ENCODE measurements at regions not wholly inside any gene's neighbourhood (a gene's known extent, or its start where the extent isn't known, plus 50 kb on each side); places are given as distances from the start of the nearest gene placed in this dataset.

- Histone ChIP-seq H4K20me1 (ENCODE audit: insufficient read depth, poor library complexity, severe bottlenecking) (no peaks in the 10 kb centered on the region), H3K36me3 (replicated peaks; ENCODE audit: insufficient read depth, low read depth) (no peaks in the 10 kb centered on the region), H3K4me2 (no peak overlapping the region), H3K9me3 (ENCODE audit: low read depth) (no peaks in the 10 kb centered on the region), H3K4me1 (ENCODE audit: insufficient read depth) (peaks cover 6% of the 10 kb centered on the region), H2AFZ (no peak overlapping the region), H3K9me2 (replicated peaks; ENCODE audit: insufficient read depth) (no peaks in the 10 kb centered on the region), H3K27me3 (no peaks in the 10 kb centered on the region), H3K4me3 (no peak overlapping the region), H3K79me2 (no peaks in the 10 kb centered on the region), H3K27ac (no peak overlapping the region)
- 96% methylated on average over 1 of the region's 1 CpG for WGBS (ENCODE audit: low lambda C conversion rate, missing lambda C conversion rate)
- TF ChIP-seq EZH2phosphoT487 (IDR thresholded peaks at IDR 0.05; ENCODE audit: low read depth, severe bottlenecking, unreplicated experiment) (no peak), EZH2 (IDR thresholded peaks at IDR 0.05; ENCODE audit: borderline replicate concordance) (no peak), CTCF (IDR thresholded peaks at IDR 0.05; ENCODE audit: poor library complexity) (no peak)
- no peak for DNase-seq (ENCODE audit: low spot score)
These were observed 676.3 kb upstream of the CCDC54 start for GRCh38 chr3:106700981-106701380.

- Histone ChIP-seq H2AFZ (no peak overlapping the region), H3K27me3 (no peaks in the 10 kb centered on the region), H3K4me1 (ENCODE audit: insufficient read depth) (peaks cover 6% of the 10 kb centered on the region), H3K36me3 (replicated peaks; ENCODE audit: insufficient read depth, low read depth) (no peaks in the 10 kb centered on the region), H3K9me3 (ENCODE audit: low read depth) (no peaks in the 10 kb centered on the region), H3K79me2 (no peaks in the 10 kb centered on the region), H3K9me2 (replicated peaks; ENCODE audit: insufficient read depth) (no peaks in the 10 kb centered on the region), H3K4me2 (no peak overlapping the region), H3K27ac (no peak overlapping the region), H4K20me1 (ENCODE audit: insufficient read depth, poor library complexity, severe bottlenecking) (no peaks in the 10 kb centered on the region), H3K4me3 (no peak overlapping the region)
- no peak for DNase-seq (ENCODE audit: low spot score)
- WGBS (ENCODE audit: low lambda C conversion rate, missing lambda C conversion rate), result 93% methylated on average over 2 of the region's 2 CpGs
- no peak for TF ChIP-seq CTCF (IDR thresholded peaks at IDR 0.05; ENCODE audit: poor library complexity)
- no peak for TF ChIP-seq EZH2phosphoT487 (IDR thresholded peaks at IDR 0.05; ENCODE audit: low read depth, severe bottlenecking, unreplicated experiment)
These were observed 673.7 kb upstream of the CCDC54 start for GRCh38 chr3:106703524-106703923.

- 97% methylated on average over 1 of the region's 1 CpG for WGBS (ENCODE audit: low lambda C conversion rate, missing lambda C conversion rate)
- Histone ChIP-seq H3K27ac (no peak overlapping the region), H3K4me3 (no peak overlapping the region), H3K79me2 (no peaks in the 10 kb centered on the region), H3K27me3 (no peaks in the 10 kb centered on the region), H3K4me2 (no peak overlapping the region), H3K36me3 (replicated peaks; ENCODE audit: insufficient read depth, low read depth) (no peaks in the 10 kb centered on the region), H4K20me1 (ENCODE audit: insufficient read depth, poor library complexity, severe bottlenecking) (no peaks in the 10 kb centered on the region), H3K9me3 (ENCODE audit: low read depth) (no peaks in the 10 kb centered on the region), H3K4me1 (ENCODE audit: insufficient read depth) (no peaks in the 10 kb centered on the region), H2AFZ (no peak overlapping the region), H3K9me2 (replicated peaks; ENCODE audit: insufficient read depth) (no peaks in the 10 kb centered on the region)
- no peak for TF ChIP-seq CTCF (IDR thresholded peaks at IDR 0.05; ENCODE audit: poor library complexity)
- TF ChIP-seq EZH2phosphoT487 (IDR thresholded peaks at IDR 0.05; ENCODE audit: low read depth, severe bottlenecking, unreplicated experiment), result no peak
- TF ChIP-seq EZH2 (IDR thresholded peaks at IDR 0.05; ENCODE audit: borderline replicate concordance), result no peak
- no peak for DNase-seq (ENCODE audit: low spot score)
These were observed 669.9 kb upstream of the CCDC54 start for GRCh38 chr3:106707347-106707746.

GRCh38 chr3:106710596-106710995, 666.6 kb upstream of the CCDC54 start:
- no peak for DNase-seq (ENCODE audit: low spot score)
- Histone ChIP-seq H3K9me3 (ENCODE audit: low read depth) (no peaks in the 10 kb centered on the region), H3K27ac (no peak overlapping the region), H3K4me2 (no peak overlapping the region), H3K9me2 (replicated peaks; ENCODE audit: insufficient read depth) (no peaks in the 10 kb centered on the region), H3K79me2 (no peaks in the 10 kb centered on the region), H3K4me3 (no peak overlapping the region), H4K20me1 (ENCODE audit: insufficient read depth, poor library complexity, severe bottlenecking) (no peaks in the 10 kb centered on the region), H2AFZ (no peak overlapping the region), H3K4me1 (ENCODE audit: insufficient read depth) (no peaks in the 10 kb centered on the region), H3K36me3 (replicated peaks; ENCODE audit: insufficient read depth, low read depth) (no peaks in the 10 kb centered on the region), H3K27me3 (no peaks in the 10 kb centered on the region)
- TF ChIP-seq CTCF (IDR thresholded peaks at IDR 0.05; ENCODE audit: poor library complexity), result no peak
- no peak for TF ChIP-seq EZH2 (IDR thresholded peaks at IDR 0.05; ENCODE audit: borderline replicate concordance)
- TF ChIP-seq EZH2phosphoT487 (IDR thresholded peaks at IDR 0.05; ENCODE audit: low read depth, severe bottlenecking, unreplicated experiment), result no peak
- WGBS (ENCODE audit: low lambda C conversion rate, missing lambda C conversion rate), result 92% methylated on average over 3 of the region's 3 CpGs
